Fibroblast of lung (primary cell): ENCODE measurements at regions not wholly inside any gene's neighbourhood (a gene's known extent, or its start where the extent isn't known, plus 50 kb on each side); places are given as distances from the start of the nearest gene placed in this dataset.

Source experiments
- DNase-seq, 2 donors: peaks; one replicate each; pipeline versions ENCODE4 v3.0.0 to v3.0.0-alpha.2; 2010; ENCODE audit warnings: low read depth in 2 of 2
- H2AFZ ChIP-seq: 2 replicates; pipeline ENCODE4 v1.5.1; 2012; ENCODE audit warnings: low read length, control low read depth, inconsistent platforms
- H3K27ac ChIP-seq: 2 replicates; pipeline ENCODE4 v1.5.1; 2011; ENCODE audit warnings: low read length, control low read depth; ENCODE audit not compliant: insufficient read depth
- H3K27me3 ChIP-seq: 2 replicates; pipeline ENCODE4 v1.5.1; 2011; ENCODE audit warnings: mild to moderate bottlenecking, low read length; ENCODE audit not compliant: control insufficient read depth, insufficient read depth
- H3K36me3 ChIP-seq: 2 replicates; pipeline ENCODE4 v1.5.1; 2011; ENCODE audit warnings: low read length; ENCODE audit not compliant: control insufficient read depth, insufficient read depth
- H3K4me1 ChIP-seq: 2 replicates; pipeline ENCODE4 v1.5.1; 2011; ENCODE audit warnings: low read length; ENCODE audit not compliant: control insufficient read depth, insufficient read depth; ENCODE audit errors: extremely low read depth
- H3K4me2 ChIP-seq: 2 replicates; pipeline ENCODE4 v1.5.1; 2011; ENCODE audit warnings: low read length, control low read depth; ENCODE audit not compliant: insufficient read depth; ENCODE audit errors: extremely low read depth
- H3K4me3 ChIP-seq, 4 experiments: fragments of 200-600 bp in 1 of 4; sonication (generic) in 1 of 4; replicated peaks in 1 of 4; 2 replicates each; pipeline ENCODE4 v1.5.1; 2011 to 2016; ENCODE audit warnings: low read length in 4 of 4, low read depth in 3 of 4, mild to moderate bottlenecking in 3 of 4, control low read depth in 2 of 4, inconsistent platforms in 1 of 4, mixed read lengths in 1 of 4; ENCODE audit not compliant: insufficient read depth in 1 of 4; ENCODE audit errors: control extremely low read depth in 1 of 4
- H3K79me2 ChIP-seq: 2 replicates; pipeline ENCODE4 v1.5.1; 2012; ENCODE audit warnings: mild to moderate bottlenecking, low read length, inconsistent platforms; ENCODE audit not compliant: control insufficient read depth, insufficient read depth
- H3K9ac ChIP-seq: 2 replicates; pipeline ENCODE4 v1.5.1; 2011; ENCODE audit warnings: mild to moderate bottlenecking, low read length, control low read depth; ENCODE audit not compliant: insufficient read depth
- H3K9me3 ChIP-seq: 2 replicates; pipeline ENCODE4 v1.5.1; 2012; ENCODE audit warnings: low read depth, low read length; ENCODE audit not compliant: control insufficient read depth, insufficient read depth
- H4K20me1 ChIP-seq: 2 replicates; pipeline ENCODE4 v1.5.1; 2011; ENCODE audit warnings: low read length; ENCODE audit not compliant: control insufficient read depth, insufficient read depth; ENCODE audit errors: extremely low read depth
- EZH2 ChIP-seq: IDR thresholded peaks from 2 replicates; pipeline ENCODE4 v1.5.1; 2012; ENCODE audit warnings: low read length, control low read depth, mild to moderate bottlenecking; ENCODE audit errors: missing control alignments
- TF ChIP-seq, protein P1 (sequence below), 2 donors: IDR thresholded peaks in 1 of 2; conservative IDR thresholded peaks in 1 of 2; 1 replicate in 1 of 2; 2 replicates in 1 of 2; pipeline ENCODE4 v1.5.1; 2011 to 2012; ENCODE audit warnings: low read length in 2 of 2, control low read depth in 1 of 2, inconsistent platforms in 1 of 2, low read depth in 1 of 2, mild to moderate bottlenecking in 1 of 2

DNA sequence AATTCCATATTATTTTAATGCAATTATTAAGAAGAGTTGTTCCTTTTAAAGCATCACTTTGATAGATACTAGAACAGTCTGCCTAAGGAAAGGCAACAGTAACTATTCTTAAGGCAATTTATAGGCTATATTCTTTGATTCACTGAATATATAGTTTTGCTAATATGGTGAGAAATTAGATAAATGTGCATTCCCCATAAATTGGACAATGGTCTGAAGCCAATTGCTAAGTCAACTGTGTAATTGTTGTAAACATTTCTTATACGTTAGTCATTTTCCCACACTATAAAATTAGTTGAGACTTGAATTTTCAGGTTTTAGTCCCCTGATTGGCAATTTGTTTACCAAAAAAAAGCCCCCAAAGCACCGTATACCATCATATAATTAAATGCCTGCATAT, 263.0 kb upstream of the NECTIN3 start:
- H3K36me3 ChIP-seq, result no peaks in the 10 kb centered on the region
- TF ChIP-seq EZH2, result no peak
- TF ChIP-seq, protein P1, sequence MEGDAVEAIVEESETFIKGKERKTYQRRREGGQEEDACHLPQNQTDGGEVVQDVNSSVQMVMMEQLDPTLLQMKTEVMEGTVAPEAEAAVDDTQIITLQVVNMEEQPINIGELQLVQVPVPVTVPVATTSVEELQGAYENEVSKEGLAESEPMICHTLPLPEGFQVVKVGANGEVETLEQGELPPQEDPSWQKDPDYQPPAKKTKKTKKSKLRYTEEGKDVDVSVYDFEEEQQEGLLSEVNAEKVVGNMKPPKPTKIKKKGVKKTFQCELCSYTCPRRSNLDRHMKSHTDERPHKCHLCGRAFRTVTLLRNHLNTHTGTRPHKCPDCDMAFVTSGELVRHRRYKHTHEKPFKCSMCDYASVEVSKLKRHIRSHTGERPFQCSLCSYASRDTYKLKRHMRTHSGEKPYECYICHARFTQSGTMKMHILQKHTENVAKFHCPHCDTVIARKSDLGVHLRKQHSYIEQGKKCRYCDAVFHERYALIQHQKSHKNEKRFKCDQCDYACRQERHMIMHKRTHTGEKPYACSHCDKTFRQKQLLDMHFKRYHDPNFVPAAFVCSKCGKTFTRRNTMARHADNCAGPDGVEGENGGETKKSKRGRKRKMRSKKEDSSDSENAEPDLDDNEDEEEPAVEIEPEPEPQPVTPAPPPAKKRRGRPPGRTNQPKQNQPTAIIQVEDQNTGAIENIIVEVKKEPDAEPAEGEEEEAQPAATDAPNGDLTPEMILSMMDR (conservative IDR thresholded peaks at IDR 0.05 in 1 of 2, IDR thresholded peaks at IDR 0.05 in 1 of 2; ENCODE audit: low read depth in 1 of 2, low read length in 2 of 2), result no peak
- H3K27ac ChIP-seq, result no peak overlapping the region
- H3K4me1 ChIP-seq, result peaks cover 9% of the 10 kb centered on the region
- H3K79me2 ChIP-seq, result no peaks in the 10 kb centered on the region
- no peaks in the 10 kb centered on the region for H3K27me3 ChIP-seq
- no peak overlapping the region for H3K4me3 ChIP-seq
- H2AFZ ChIP-seq, result no peak overlapping the region
- no peak overlapping the region for H3K9ac ChIP-seq
- H3K9me3 ChIP-seq, result no peaks in the 10 kb centered on the region
- no peaks in the 10 kb centered on the region for H4K20me1 ChIP-seq
- H3K4me2 ChIP-seq, result no peak overlapping the region
- DNase-seq, result peak in 1 of 2 donors; percentile 25

DNA sequence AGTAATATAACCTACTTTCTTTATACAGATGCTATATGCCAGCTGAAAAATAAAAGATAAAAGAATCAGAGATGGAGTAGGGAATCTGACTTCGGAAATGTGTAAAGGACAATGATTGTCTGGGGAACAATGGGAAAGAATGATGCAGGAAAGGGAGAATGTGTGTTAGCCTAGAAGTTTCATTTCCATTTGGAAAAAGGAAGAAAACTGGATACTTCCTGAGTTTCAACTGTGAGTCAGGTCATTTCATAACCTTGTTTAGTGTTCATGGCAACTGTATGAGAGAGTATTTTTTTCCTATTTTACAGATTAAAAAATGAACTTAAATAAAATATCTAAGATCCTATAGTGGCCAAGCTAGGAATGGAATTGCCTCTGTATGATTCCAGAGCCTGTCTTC, 261.3 kb upstream of the NECTIN3 start:
- peaks cover 14% of the 10 kb centered on the region for H3K4me1 ChIP-seq
- H4K20me1 ChIP-seq, result no peaks in the 10 kb centered on the region
- no peaks in the 10 kb centered on the region for H3K79me2 ChIP-seq
- H3K27me3 ChIP-seq, result no peaks in the 10 kb centered on the region
- H3K9ac ChIP-seq, result no peak overlapping the region
- H3K36me3 ChIP-seq, result no peaks in the 10 kb centered on the region
- DNase-seq, result peak; percentile 36 to 61
- no peak overlapping the region for H2AFZ ChIP-seq
- no peak overlapping the region for H3K4me2 ChIP-seq
- no peak for TF ChIP-seq EZH2
- no peaks in the 10 kb centered on the region for H3K9me3 ChIP-seq
- no peak overlapping the region for H3K27ac ChIP-seq
- no peak overlapping the region for H3K4me3 ChIP-seq

DNA sequence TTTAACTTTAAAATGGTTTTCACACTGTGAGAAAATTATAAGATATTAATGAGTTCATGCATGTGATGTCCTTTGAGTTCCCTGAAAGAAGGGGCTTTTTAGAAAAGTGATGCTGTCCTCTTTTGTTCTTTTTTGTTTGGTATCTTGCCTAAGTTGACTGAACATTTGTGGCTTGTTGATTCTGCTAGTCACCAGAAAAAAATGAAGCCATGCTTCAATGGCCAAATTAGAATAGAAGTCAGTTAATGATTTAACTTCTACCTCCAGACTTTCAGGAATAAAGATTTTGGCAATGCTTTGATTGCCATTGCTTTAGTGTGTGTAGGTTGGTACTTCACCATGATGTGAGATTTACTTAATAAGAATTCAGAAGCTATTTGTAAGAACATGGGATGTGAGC, 260.6 kb upstream of the NECTIN3 start:
- Histone ChIP-seq H3K9ac (no peak overlapping the region), H2AFZ (no peak overlapping the region), H3K9me3 (no peaks in the 10 kb centered on the region), H3K4me1 (peaks cover 14% of the 10 kb centered on the region), H3K4me2 (no peak overlapping the region), H3K27ac (no peak overlapping the region), H3K27me3 (no peaks in the 10 kb centered on the region), H4K20me1 (no peaks in the 10 kb centered on the region), H3K36me3 (no peaks in the 10 kb centered on the region), H3K79me2 (no peaks in the 10 kb centered on the region), H3K4me3 (no peak overlapping the region)
- no peak for TF ChIP-seq EZH2
- TF ChIP-seq, protein P1 (conservative IDR thresholded peaks at IDR 0.05 in 1 of 2, IDR thresholded peaks at IDR 0.05 in 1 of 2; ENCODE audit: low read depth in 1 of 2, low read length in 2 of 2), result no peak
- peak; percentile 30 to 79 for DNase-seq

DNA sequence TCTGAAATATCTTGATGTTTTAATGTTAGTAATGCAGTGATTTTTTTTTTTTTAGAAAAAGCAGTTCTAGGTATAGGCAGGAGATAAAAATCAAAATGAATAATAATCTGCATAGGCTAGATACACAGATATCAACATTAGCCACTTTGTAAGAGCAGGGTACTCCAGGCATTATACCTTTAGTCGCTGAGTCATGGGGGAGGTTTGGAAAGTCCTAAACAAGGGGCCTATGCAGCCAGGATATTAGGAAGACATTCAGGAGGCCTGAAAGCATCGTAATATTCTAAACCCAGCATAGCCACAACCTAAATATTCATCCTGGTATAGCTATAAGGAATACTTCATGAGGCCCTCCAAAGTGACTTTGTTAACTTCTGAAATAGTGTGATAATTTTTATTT, 258.1 kb upstream of the NECTIN3 start:
- H3K4me2 ChIP-seq, result peak overlapping the region; percentile 46
- H3K27ac ChIP-seq, result no peak overlapping the region
- H3K4me1 ChIP-seq, result peaks cover 12% of the 10 kb centered on the region

More for the DNA sequence above, 258.1 kb upstream of the NECTIN3 start:
- Histone ChIP-seq H3K79me2 (no peaks in the 10 kb centered on the region), H3K9ac (no peak overlapping the region), H3K4me3 (no peak overlapping the region), H2AFZ (no peak overlapping the region), H3K36me3 (no peaks in the 10 kb centered on the region), H4K20me1 (no peaks in the 10 kb centered on the region), H3K27me3 (no peaks in the 10 kb centered on the region), H3K9me3 (no peaks in the 10 kb centered on the region)
- DNase-seq, result peak in 1 of 2 donors; percentile 37
- TF ChIP-seq, protein P1 (conservative IDR thresholded peaks at IDR 0.05 in 1 of 2, IDR thresholded peaks at IDR 0.05 in 1 of 2; ENCODE audit: low read depth in 1 of 2, low read length in 2 of 2), result no peak
- no peak for TF ChIP-seq EZH2
